HFFc6 (cell line): ENCODE measurements at regions not wholly inside any gene's neighbourhood (a gene's known extent, or its start where the extent isn't known, plus 50 kb on each side); places are given as distances from the start of the nearest gene placed in this dataset.

Source experiments
- DNase-seq: peaks from one replicate; pipeline ENCODE4 v3.0.0-alpha.2; 2018
- H3K27ac Mint-ChIP-seq: 2 replicates; pipeline ENCODE4 v1.8.0; 2020; ENCODE audit warnings: mild to moderate bottlenecking, mixed read lengths
- H3K27me3 Mint-ChIP-seq: 2 replicates; pipeline ENCODE4 v1.8.0; 2021; ENCODE audit warnings: mild to moderate bottlenecking, moderate library complexity, mixed read lengths; ENCODE audit not compliant: insufficient read depth
- H3K36me3 Mint-ChIP-seq: 2 replicates; pipeline ENCODE4 v1.8.0; 2021; ENCODE audit warnings: low read depth, mixed read lengths
- H3K4me1 Mint-ChIP-seq: 2 replicates; pipeline ENCODE4 v1.8.0; 2020; ENCODE audit warnings: low read depth, mixed read lengths
- H3K4me3 Mint-ChIP-seq: 2 replicates; pipeline ENCODE4 v1.8.0; 2020; ENCODE audit warnings: mild to moderate bottlenecking, moderate library complexity, mixed read lengths
- H3K9me3 Mint-ChIP-seq: 2 replicates; pipeline ENCODE4 v1.8.0; 2020; ENCODE audit warnings: mild to moderate bottlenecking, mixed read lengths
- CTCF ChIP-seq: fragments of 200-600 bp; sonication (generic); IDR thresholded peaks from 2 replicates; pipeline ENCODE4 v1.5.0; 2021; ENCODE audit warnings: antibody characterized with exemption, mild to moderate bottlenecking

DNA sequence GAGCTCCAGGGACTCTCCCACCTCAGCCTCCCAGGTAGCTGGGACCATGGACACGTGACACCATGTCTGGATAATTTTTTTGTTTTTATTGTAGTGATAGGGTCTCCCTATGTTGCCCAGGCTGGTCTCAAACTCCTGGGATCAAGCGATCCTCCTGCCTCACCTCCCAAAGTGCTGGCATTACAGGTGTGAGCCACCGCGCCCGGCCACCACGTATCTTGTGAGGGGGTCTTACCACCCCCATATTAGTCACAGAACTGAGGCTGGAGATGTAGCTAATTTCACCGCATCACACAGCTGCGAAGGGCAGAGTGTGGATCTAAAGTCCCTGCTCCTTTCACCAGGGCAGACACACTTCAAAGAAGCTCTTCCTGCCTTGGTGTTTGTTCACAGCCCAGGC lies 211.8 kb upstream of the SOX1 start:
- TF ChIP-seq CTCF: no peak
- H3K4me3 Mint-ChIP-seq: no peak overlapping the region
- no peak for DNase-seq
- H3K27me3 Mint-ChIP-seq: no peaks in the 10 kb centered on the region
- H3K27ac Mint-ChIP-seq: no peak overlapping the region
- H3K9me3 Mint-ChIP-seq: peaks cover 49% of the 10 kb centered on the region
- H3K36me3 Mint-ChIP-seq: peaks cover 6% of the 10 kb centered on the region; the same call in 1 of the 2 replicates
- no peaks in the 10 kb centered on the region for H3K4me1 Mint-ChIP-seq

- no peak for TF ChIP-seq CTCF
- no peak for DNase-seq
- H3K27me3 Mint-ChIP-seq: no peaks in the 10 kb centered on the region
- H3K9me3 Mint-ChIP-seq: peaks cover 55% of the 10 kb centered on the region
- H3K36me3 Mint-ChIP-seq: peaks cover 7% of the 10 kb centered on the region
- H3K27ac Mint-ChIP-seq: no peak overlapping the region
- no peaks in the 10 kb centered on the region for H3K4me1 Mint-ChIP-seq
- H3K4me3 Mint-ChIP-seq: no peak overlapping the region
These were observed 211.2 kb upstream of the SOX1 start for GRCh38 chr13:111855786-111856185.

- H3K36me3 Mint-ChIP-seq: peaks cover 15% of the 10 kb centered on the region
- TF ChIP-seq CTCF: no peak
- no peaks in the 10 kb centered on the region for H3K4me1 Mint-ChIP-seq
- H3K27me3 Mint-ChIP-seq: no peaks in the 10 kb centered on the region; the same call in 1 of the 2 replicates
- H3K9me3 Mint-ChIP-seq: peaks cover 62% of the 10 kb centered on the region
- no peak overlapping the region for H3K27ac Mint-ChIP-seq
- no peak for DNase-seq
- no peak overlapping the region for H3K4me3 Mint-ChIP-seq
These were observed 210.4 kb upstream of the SOX1 start for GRCh38 chr13:111856571-111856970.

DNA sequence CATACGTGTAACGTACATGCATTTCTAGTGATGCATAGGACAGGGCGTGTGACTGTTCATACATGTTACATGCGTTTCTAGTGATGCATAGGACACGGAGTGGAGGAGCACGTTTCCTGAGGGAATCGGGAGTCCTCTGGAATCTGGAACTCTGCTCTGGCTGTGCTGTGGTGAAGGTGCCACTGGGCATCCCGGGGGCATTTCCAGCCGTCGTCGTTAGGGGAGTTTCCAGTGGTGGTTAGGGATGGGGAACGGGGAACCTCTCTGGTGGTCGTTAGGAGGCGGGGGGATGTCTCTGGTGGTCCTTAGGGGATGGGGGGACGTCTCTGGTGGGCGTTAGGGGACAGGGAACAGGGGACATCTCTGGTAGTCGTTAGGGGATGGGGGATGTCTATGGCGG lies 209.6 kb upstream of the SOX1 start:
- no peak overlapping the region for H3K4me3 Mint-ChIP-seq
- no peak for TF ChIP-seq CTCF
- H3K4me1 Mint-ChIP-seq: no peaks in the 10 kb centered on the region
- no peak overlapping the region for H3K27ac Mint-ChIP-seq
- peaks cover 16% of the 10 kb centered on the region for H3K36me3 Mint-ChIP-seq
- DNase-seq: no peak
- no peaks in the 10 kb centered on the region; the same call in 1 of the 2 replicates for H3K27me3 Mint-ChIP-seq
- H3K9me3 Mint-ChIP-seq: peaks cover 69% of the 10 kb centered on the region

GRCh38 chr13:111857846-111858560 lies 208.9 kb upstream of the SOX1 start:
- H3K27ac Mint-ChIP-seq: no peak overlapping the region
- H3K4me3 Mint-ChIP-seq: no peak overlapping the region
- no peaks in the 10 kb centered on the region for H3K4me1 Mint-ChIP-seq
- DNase-seq: no peak
- peaks cover 75% of the 10 kb centered on the region for H3K9me3 Mint-ChIP-seq
- H3K36me3 Mint-ChIP-seq: peaks cover 16% of the 10 kb centered on the region
- TF ChIP-seq CTCF: no peak
- H3K27me3 Mint-ChIP-seq: no peaks in the 10 kb centered on the region; the same call in 1 of the 2 replicates
